HG02588 (cell line): ENCODE measurements at regions not wholly inside any gene's neighbourhood (a gene's known extent, or its start where the extent isn't known, plus 50 kb on each side); places are given as distances from the start of the nearest gene placed in this dataset.
"Not testable (repeated sequence)": the region's sequence is repeated elsewhere in the genome, so short reads cannot be mapped to it uniquely, and the experiment has no call there.

Experiments used
- ATAC-seq: cut with Tn5 transposase; IDR thresholded peaks from one replicate; pipeline ENCODE4 v1.9.1; 2021; ENCODE audit warnings: mild to moderate bottlenecking, moderate library complexity; ENCODE audit not compliant: unreplicated experiment

DNA sequence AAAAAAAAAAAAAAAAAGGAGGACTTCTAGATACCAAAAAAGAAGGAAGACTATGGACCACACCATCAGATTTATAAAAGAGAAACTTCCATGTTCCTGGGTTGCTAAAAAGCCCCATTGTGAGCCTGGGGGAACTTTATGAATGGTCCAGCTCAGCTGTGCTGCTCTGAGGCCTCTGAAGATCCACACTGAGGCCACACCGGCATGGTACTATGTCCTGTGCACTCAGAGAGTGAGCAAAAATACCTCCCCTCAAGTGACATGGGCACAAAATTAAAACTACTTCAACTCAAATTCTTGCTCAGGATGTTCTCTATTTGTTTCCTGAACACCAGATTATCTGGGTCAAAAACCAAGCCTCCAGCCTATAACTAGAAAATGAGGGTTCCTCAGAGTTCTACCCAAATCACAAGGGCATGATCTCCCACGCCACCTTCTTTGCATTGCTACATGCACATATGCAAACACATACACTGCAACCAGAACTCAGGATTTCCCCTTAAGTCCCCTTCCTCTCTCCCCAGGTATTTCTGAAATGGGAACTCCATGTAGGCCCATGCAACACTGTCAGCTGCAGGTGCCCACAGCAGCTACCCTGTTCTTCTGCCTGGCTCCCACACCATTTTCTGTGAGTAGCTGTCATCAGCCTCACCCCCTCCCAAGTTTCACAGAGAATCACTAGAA lies 94.4 kb downstream of the SH3GLB1 start:
- ATAC-seq, result peak; percentile 87

- ATAC-seq, result not testable (repeated sequence)
Measured at GRCh38 chr1:86803641-86804040, 99.3 kb downstream of the SH3GLB1 start.

DNA sequence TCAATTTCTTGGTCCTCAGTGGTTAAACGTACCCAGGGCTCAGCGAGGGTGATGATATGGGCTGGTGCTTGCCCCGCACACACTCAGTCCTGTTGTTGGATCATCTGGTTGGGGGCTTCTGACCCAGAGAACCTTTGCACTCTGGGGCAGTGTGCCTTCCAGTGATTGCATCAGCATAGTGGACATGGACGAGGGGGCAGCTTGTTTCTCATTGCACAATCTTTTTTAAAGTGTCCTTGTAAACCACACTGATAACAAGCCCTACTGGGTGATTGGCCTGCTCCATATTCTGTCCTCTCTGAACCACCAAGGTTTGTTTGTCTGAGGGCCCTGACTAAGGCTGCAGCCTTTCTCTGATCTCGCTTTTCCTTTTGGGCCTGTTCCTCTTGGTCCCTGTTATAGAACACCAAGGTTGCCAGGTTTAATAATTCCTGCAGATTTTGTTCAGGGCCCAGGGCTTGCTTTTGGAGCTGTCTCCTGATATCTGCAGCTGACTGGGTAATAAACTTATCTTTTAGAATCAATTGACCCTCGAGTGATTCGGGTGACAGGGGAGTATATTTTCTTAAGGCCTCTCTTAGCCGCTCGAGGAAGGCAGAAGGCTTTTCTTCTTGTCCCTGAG lies 101.6 kb downstream of the SH3GLB1 start:
- ATAC-seq, result not testable (repeated sequence)

DNA sequence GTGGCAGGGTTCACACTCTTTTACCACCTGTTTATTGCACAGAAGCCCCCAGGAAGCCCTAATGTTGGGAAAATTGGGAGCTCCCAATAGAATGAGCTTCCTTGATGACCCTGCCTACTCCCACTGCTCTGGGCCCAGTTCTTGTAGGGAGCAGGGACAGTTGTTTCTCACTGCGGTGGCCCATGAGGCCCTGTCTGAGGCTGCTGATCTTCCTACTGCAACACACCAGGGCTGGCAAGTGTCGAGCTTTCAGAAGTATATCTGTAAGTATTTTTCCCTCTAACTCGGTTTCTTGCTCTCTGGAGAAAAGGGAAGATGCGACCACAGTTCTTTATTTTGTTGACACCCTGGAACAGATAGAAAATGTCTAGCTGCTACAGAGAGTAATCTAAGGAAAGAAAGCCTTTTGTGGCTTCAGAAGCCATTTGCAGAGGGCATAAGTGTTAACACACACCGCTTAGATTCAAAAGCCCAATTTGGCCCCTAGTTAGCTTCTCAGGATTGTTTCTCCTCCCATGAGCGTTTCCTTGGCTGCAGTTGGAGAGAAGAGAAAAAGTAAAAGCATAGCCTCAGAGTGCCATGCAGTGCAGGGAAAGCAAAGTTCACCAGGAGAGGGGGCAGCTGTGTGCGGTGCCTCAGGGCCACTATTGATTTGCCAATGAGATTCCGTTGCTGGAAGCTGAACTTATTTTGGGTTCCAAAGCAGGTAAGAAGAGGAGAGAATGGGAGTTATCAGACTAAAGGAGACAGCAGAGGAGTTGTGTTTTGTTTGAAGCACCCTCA lies 102.6 kb downstream of the SELENOF start:
- ATAC-seq, result no peak

DNA sequence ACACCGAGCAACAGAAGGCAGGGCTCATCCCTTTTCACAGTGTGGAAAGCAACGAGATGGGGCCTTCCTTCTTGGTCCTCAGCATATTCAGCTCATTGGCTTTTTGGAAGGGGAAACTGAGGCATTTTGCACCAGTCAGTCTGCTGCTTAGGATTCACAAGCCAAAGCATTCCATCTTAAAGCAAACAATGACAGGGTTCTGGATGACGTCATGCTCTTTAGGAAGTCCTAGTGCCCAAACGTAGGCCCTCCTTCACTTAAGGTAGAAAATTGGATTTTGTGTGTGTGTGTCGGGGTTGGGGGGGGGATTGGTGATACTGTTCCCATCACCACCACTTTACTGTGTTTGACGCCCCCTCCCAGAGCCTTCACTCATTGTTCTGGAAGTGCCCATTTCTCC lies 101.6 kb downstream of the SELENOF start:
- no peak for ATAC-seq
